HEK293 (cell line): ENCODE measurements at regions not wholly inside any gene's neighbourhood (a gene's known extent, or its start where the extent isn't known, plus 50 kb on each side); places are given as distances from the start of the nearest gene placed in this dataset.

Experiments used
- CTCF ChIA-PET: fragments of 350-600 bp; formaldehyde crosslinking; extraction: SDS; loops from one replicate; lab custom pipeline; 2021; ENCODE audit warnings: antibody characterized with exemption; lab: Yijun Ruan, JAX
- POLR2A ChIA-PET: fragments of 300-600 bp; formaldehyde crosslinking; extraction: SDS; loops from one replicate; lab custom pipeline; 2020; ENCODE audit warnings: antibody characterized with exemption, inconsistent platforms; lab: Yijun Ruan, JAX
- H3K27ac ChIP-seq: fragments of 200-500 bp; sonication (Bioruptor generic); 2 replicates; pipeline ENCODE4 v1.5.1; 2014; ENCODE audit warnings: low read depth, low read length, control low read depth, inconsistent platforms; ENCODE audit errors: extremely low read depth
- H3K36me3 ChIP-seq, 2 experiments: fragments of 200-500 bp in 1 of 2; sonication (Bioruptor generic) in 1 of 2; 1 replicate in 1 of 2; 2 replicates in 1 of 2; pipeline ENCODE4 v1.5.1; 2014 to 2017; ENCODE audit warnings: inconsistent platforms in 2 of 2, low read length in 2 of 2; ENCODE audit not compliant: control insufficient read depth in 2 of 2, insufficient read depth in 1 of 2
- H3K4me1 ChIP-seq: fragments of 200-500 bp; sonication (Bioruptor generic); 2 replicates; pipeline ENCODE4 v1.5.1; 2014; ENCODE audit warnings: mild to moderate bottlenecking, low read length, inconsistent platforms; ENCODE audit not compliant: control insufficient read depth, insufficient read depth
- H3K4me3 ChIP-seq: 2 replicates; pipeline ENCODE4 v1.5.1; 2011; ENCODE audit warnings: low read depth, mild to moderate bottlenecking, control low read depth, low read length, moderate library complexity
- H3K9me3 ChIP-seq: fragments of 200-500 bp; sonication (Bioruptor generic); 2 replicates; pipeline ENCODE4 v1.5.1; 2014; ENCODE audit warnings: low read depth, low read length, inconsistent platforms; ENCODE audit not compliant: control insufficient read depth, insufficient read depth
- EGR2 ChIP-seq: fragments of 450-650 bp; formaldehyde crosslinking; IDR thresholded peaks from 2 replicates; pipeline ENCODE4 v1.5.1; 2016; ENCODE audit warnings: low read depth, missing biosample characterization, missing genetic modification characterization
- GLIS1 ChIP-seq: fragments of 450-650 bp; formaldehyde crosslinking; IDR thresholded peaks from 2 replicates; pipeline ENCODE4 v1.5.1; 2016; ENCODE audit warnings: missing biosample characterization, missing genetic modification characterization
- KLF7 ChIP-seq: fragments of 450-650 bp; formaldehyde crosslinking; IDR thresholded peaks from 2 replicates; pipeline ENCODE4 v1.5.1; 2016; ENCODE audit warnings: missing biosample characterization, missing genetic modification characterization, borderline replicate concordance
- MYNN ChIP-seq: fragments of 450-650 bp; formaldehyde crosslinking; IDR thresholded peaks from 2 replicates; pipeline ENCODE4 v1.5.1; 2016; ENCODE audit warnings: missing biosample characterization, missing genetic modification characterization, borderline replicate concordance
- MZF1 ChIP-seq: fragments of 450-650 bp; formaldehyde crosslinking; IDR thresholded peaks from 2 replicates; pipeline ENCODE4 v1.5.1; 2017; ENCODE audit warnings: missing biosample characterization, missing genetic modification characterization, borderline replicate concordance
- RBAK ChIP-seq: fragments of 450-650 bp; formaldehyde crosslinking; IDR thresholded peaks from 2 replicates; pipeline ENCODE4 v1.5.1; 2016; ENCODE audit warnings: missing biosample characterization, missing genetic modification characterization
- REPIN1 ChIP-seq: fragments of 450-650 bp; formaldehyde crosslinking; IDR thresholded peaks from 2 replicates; pipeline ENCODE4 v1.5.1; 2017; ENCODE audit warnings: missing biosample characterization, missing genetic modification characterization, low read depth
- SETDB1 ChIP-seq: IDR thresholded peaks from one replicate; pipeline ENCODE4 v1.6.1; 2017; ENCODE audit warnings: mild to moderate bottlenecking, low read length, moderate library complexity, mixed read lengths; ENCODE audit not compliant: insufficient read length
- ZBTB8A ChIP-seq: fragments of 450-650 bp; formaldehyde crosslinking; IDR thresholded peaks from 2 replicates; pipeline ENCODE4 v1.5.1; 2016; ENCODE audit warnings: missing biosample characterization, missing genetic modification characterization
- ZNF148 ChIP-seq: fragments of 450-650 bp; formaldehyde crosslinking; IDR thresholded peaks from 2 replicates; pipeline ENCODE4 v1.5.0; 2017; ENCODE audit warnings: missing biosample characterization, missing genetic modification characterization, borderline replicate concordance
- ZNF248 ChIP-seq: fragments of 450-650 bp; formaldehyde crosslinking; IDR thresholded peaks from 2 replicates; pipeline ENCODE4 v1.5.1; 2017; ENCODE audit warnings: missing biosample characterization, missing genetic modification characterization
- ZNF292 ChIP-seq: fragments of 450-650 bp; formaldehyde crosslinking; IDR thresholded peaks from 2 replicates; pipeline ENCODE4 v1.5.1; 2016; ENCODE audit warnings: low read depth, missing biosample characterization, missing genetic modification characterization, borderline replicate concordance
- ZNF560 ChIP-seq: fragments of 450-650 bp; formaldehyde crosslinking; IDR thresholded peaks from 2 replicates; pipeline ENCODE4 v1.5.1; 2017; ENCODE audit warnings: missing biosample characterization, missing genetic modification characterization, borderline replicate concordance
- ZNF580 ChIP-seq: fragments of 450-650 bp; formaldehyde crosslinking; IDR thresholded peaks from 2 replicates; pipeline ENCODE4 v1.5.1; 2016; ENCODE audit warnings: missing biosample characterization, missing genetic modification characterization
- ZNF600 ChIP-seq: fragments of 450-650 bp; formaldehyde crosslinking; IDR thresholded peaks from 2 replicates; pipeline ENCODE4 v1.5.1; 2016; ENCODE audit warnings: missing biosample characterization, missing genetic modification characterization
- ZNF837 ChIP-seq: fragments of 450-650 bp; formaldehyde crosslinking; IDR thresholded peaks from 2 replicates; pipeline ENCODE4 v1.5.1; 2016; ENCODE audit warnings: missing biosample characterization, missing genetic modification characterization
- TF ChIP-seq, protein P1 (sequence below): fragments of 450-650 bp; formaldehyde crosslinking; IDR thresholded peaks from 2 replicates; pipeline ENCODE4 v1.5.1; 2016; ENCODE audit warnings: missing biosample characterization, missing genetic modification characterization
- TF ChIP-seq, protein P2 (sequence below): fragments of 450-650 bp; formaldehyde crosslinking; IDR thresholded peaks from 2 replicates; pipeline ENCODE4 v1.5.1; 2016; ENCODE audit warnings: missing biosample characterization, missing genetic modification characterization

DNA sequence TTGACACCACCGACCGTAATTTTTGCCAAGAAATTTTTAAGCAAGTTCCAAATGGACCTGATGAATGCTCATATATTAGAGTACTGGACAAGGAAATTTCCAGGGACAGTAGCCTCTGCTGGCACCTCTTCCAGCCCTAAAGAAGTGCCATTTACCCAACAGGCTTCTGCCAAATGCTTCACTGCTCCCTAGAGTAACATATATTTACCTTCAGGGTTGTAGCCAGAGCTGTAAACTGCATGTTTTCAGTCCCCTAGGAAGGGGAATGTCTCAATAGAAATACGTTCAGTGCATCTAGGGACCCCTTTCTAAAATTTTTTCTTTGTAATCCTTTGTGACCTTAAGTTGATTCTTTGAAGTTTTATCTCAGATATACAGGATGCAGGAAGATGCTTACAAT is 143.1 kb upstream of the SMAD1 start:
- TF ChIP-seq ZNF148 (tag by site-specific recombination) = no peak
- TF ChIP-seq EGR2 (tag by site-specific recombination) = no peak
- no peak for TF ChIP-seq ZBTB8A (tag by site-specific recombination)
- no peak for TF ChIP-seq MZF1 (tag by site-specific recombination)
- TF ChIP-seq, protein P1, sequence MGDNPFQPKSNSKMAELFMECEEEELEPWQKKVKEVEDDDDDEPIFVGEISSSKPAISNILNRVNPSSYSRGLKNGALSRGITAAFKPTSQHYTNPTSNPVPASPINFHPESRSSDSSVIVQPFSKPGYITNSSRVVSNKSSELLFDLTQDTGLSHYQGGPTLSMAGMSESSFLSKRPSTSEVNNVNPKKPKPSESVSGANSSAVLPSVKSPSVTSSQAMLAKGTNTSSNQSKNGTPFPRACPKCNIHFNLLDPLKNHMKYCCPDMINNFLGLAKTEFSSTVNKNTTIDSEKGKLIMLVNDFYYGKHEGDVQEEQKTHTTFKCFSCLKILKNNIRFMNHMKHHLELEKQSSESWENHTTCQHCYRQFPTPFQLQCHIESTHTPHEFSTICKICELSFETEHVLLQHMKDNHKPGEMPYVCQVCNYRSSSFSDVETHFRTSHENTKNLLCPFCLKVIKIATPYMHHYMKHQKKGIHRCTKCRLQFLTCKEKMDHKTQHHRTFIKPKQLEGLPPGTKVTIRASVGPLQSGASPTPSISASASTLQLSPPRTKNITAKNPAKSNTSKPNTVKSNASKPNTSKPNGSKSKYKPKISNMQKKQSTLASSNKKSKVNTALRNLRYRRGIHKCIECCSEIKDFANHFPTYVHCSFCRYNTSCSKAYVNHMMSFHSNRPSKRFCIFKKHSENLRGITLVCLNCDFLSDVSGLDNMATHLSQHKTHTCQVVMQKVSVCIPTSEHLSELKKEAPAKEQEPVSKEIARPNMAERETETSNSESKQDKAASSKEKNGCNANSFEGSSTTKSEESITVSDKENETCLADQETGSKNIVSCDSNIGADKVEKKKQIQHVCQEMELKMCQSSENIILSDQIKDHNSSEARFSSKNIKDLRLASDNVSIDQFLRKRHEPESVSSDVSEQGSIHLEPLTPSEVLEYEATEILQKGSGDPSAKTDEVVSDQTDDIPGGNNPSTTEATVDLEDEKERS (tag by site-specific recombination) = no peak
- TF ChIP-seq ZNF248 (tag by site-specific recombination) = no peak
- ChIA-PET POLR2A (no interaction called here), CTCF (no interaction called here)
- Histone ChIP-seq H3K36me3 (no peaks in the 10 kb centered on the region), H3K4me3 (no peak overlapping the region), H3K27ac (no peak overlapping the region), H3K9me3 (no peaks in the 10 kb centered on the region), H3K4me1 (no peaks in the 10 kb centered on the region)

- Histone ChIP-seq H3K36me3 (no peaks in the 10 kb centered on the region), H3K4me3 (no peak overlapping the region), H3K4me1 (no peaks in the 10 kb centered on the region), H3K27ac (no peak overlapping the region), H3K9me3 (no peaks in the 10 kb centered on the region)
- CTCF ChIA-PET = no interaction called here
- TF ChIP-seq SETDB1 (no peak), GLIS1 (no peak), MYNN (no peak)
- POLR2A ChIA-PET = no interaction called here
These were observed 144.3 kb upstream of the SMAD1 start for GRCh38 chr4:145337391-145337790.

GRCh38 chr4:145333786-145334185 is 147.9 kb upstream of the SMAD1 start:
- Histone ChIP-seq H3K27ac (no peak overlapping the region), H3K36me3 (no peaks in the 10 kb centered on the region), H3K9me3 (no peaks in the 10 kb centered on the region), H3K4me3 (no peak overlapping the region), H3K4me1 (no peaks in the 10 kb centered on the region)
- ChIA-PET CTCF (interaction anchor here (0.5 kb wide), 1 partner anchor 178 kb away, joined by 6 read pairs; no protein-coding TSS in a partner anchor), POLR2A (no interaction called here)
- TF ChIP-seq RBAK (tag by site-specific recombination) (no peak), GLIS1 (no peak), ZNF600 (no peak), ZNF560 (no peak), ZNF580 (tag by site-specific recombination) (no peak), REPIN1 (tag by site-specific recombination) (no peak), ZNF837 (tag by site-specific recombination) (no peak), KLF7 (tag by site-specific recombination) (no peak), ZBTB8A (tag by site-specific recombination) (no peak), ZNF292 (tag by site-specific recombination) (no peak)
- TF ChIP-seq, protein P2, sequence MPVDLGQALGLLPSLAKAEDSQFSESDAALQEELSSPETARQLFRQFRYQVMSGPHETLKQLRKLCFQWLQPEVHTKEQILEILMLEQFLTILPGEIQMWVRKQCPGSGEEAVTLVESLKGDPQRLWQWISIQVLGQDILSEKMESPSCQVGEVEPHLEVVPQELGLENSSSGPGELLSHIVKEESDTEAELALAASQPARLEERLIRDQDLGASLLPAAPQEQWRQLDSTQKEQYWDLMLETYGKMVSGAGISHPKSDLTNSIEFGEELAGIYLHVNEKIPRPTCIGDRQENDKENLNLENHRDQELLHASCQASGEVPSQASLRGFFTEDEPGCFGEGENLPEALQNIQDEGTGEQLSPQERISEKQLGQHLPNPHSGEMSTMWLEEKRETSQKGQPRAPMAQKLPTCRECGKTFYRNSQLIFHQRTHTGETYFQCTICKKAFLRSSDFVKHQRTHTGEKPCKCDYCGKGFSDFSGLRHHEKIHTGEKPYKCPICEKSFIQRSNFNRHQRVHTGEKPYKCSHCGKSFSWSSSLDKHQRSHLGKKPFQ (tag by site-specific recombination) = no peak
